ENCODE measurements at regions not wholly inside any gene's neighbourhood (a gene's known extent, or its start where the extent isn't known, plus 50 kb on each side); places are given as distances from the start of the nearest gene placed in this dataset.

DNA sequence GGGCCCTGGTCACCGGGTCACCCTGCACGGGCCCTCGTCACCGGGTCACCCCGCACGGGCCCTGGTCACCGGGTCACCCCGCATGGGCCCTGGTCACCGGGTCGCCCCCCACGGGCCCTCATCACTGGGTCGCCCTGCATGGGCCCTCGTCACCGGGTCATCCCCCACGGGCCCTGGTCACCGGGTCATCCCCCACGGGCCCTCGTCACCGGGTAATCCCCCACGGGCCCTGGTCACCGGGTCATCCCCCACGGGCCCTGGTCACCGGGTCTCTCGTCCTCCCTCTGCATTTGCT, 77.6 kb downstream of the RIPK4 start:
- DNase-seq (ENCODE audit: low spot score): no peak

DNA sequence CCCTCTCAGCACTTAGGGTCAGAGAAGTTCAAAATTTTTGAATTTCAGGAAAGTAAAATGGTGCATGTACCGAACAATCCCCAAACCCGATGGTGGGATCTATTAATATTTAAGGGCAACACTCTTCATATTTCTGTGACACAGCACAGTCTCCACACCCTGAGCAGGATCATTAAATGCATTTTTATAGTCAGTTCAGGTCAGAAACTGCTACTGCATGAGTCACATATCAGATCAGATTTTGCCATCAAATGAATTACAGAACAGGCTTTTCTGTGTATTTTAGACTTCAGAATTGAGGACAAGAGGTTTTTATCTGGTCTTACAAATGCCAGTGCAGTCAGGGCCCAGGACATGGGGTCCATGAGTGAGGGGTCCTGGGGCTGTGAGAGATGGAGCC, 79.2 kb downstream of the RIPK4 start:
- no peak for DNase-seq (ENCODE audit: low spot score)

DNA sequence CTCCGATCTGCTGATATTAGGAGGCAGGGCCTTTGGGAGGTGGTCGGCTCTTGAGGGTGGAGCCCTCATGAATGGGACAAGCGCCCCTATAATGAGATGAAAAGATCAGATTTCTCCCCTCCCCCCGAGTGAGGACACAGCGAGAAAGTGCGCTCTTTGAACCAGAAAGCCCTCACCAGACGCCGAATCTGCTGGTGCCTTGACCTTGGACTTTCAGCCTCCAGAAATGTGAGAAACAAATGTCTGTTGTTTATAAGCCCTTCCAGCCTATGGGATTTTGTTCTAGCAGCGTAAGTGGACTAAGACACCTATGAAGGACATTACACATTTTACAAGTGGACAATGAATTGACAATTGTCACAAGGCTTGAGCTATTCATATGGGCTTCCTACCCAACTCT, 80.2 kb downstream of the RIPK4 start:
- DNase-seq (ENCODE audit: low spot score): no peak

- no peak for DNase-seq (ENCODE audit: low spot score)
Observed at GRCh38 chr21:41685511-41686149, 81.2 kb downstream of the RIPK4 start.

GRCh38 chr21:41684381-41685245, 82.2 kb downstream of the RIPK4 start:
- DNase-seq (ENCODE audit: low spot score): peak; percentile 69

GRCh38 chr21:41683815-41684214, 83.0 kb downstream of the RIPK4 start:
- DNase-seq (ENCODE audit: low spot score): no peak

GRCh38 chr21:41682719-41683179, 84.1 kb downstream of the RIPK4 start:
- DNase-seq (ENCODE audit: low spot score): no peak

GRCh38 chr21:41681939-41682718, 84.7 kb downstream of the RIPK4 start:
- no peak for DNase-seq (ENCODE audit: low spot score)

- peak; percentile 72 for DNase-seq (ENCODE audit: low spot score)
Observed at GRCh38 chr21:41681348-41681801, 85.5 kb downstream of the RIPK4 start.

DNA sequence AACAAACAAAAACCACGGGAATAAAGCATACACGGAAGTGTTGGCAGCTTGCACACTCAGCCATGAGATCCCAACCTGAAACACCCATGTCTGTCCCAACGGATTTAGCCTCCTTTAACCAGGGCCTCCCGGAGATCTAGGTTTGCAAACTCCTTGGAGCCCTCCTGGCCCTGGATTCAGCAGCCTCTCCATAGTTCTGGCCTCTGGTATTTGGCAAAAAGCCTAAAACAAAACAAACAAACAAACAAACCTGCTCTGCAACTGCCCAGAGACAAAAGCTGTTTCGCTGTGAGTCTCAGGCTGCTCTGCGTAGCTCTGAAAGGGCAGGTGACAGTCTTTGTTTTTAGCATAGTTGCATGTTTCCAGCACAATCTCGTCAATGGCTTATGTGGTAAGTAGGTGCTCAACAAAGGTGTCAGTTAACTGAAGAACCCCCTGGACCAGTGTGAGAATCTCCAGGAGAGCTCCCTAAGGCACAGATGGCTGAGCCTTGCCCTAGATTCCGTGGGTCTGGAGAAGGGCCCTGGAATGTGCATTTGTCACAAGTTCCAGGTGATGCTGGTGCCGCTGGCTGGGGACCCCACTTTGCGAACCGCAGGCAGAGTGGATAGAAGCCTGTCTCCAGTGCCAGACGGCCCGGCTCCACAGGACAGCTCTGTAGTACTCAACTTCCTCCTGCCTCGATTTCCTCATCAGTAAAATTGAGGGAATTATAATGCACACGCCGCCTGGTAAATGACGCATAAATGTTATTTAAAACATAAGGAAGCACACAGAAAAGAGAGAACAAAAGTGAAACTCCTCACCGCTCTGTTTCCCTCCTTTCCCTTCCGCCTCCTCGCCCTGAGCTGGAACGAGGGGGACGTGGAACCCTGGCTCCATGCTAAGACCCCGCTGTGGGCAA, 86.2 kb downstream of the RIPK4 start:
- DNase-seq (ENCODE audit: low spot score): no peak

GRCh38 chr21:41678924-41679318, 87.9 kb downstream of the RIPK4 start:
- DNase-seq (ENCODE audit: low spot score): peak; percentile 95

- DNase-seq (ENCODE audit: low spot score): peak; percentile 77
Observed at GRCh38 chr21:41678016-41678923, 88.6 kb downstream of the RIPK4 start.

GRCh38 chr21:41677671-41678015, 89.2 kb downstream of the RIPK4 start:
- no peak for DNase-seq (ENCODE audit: low spot score)

DNA sequence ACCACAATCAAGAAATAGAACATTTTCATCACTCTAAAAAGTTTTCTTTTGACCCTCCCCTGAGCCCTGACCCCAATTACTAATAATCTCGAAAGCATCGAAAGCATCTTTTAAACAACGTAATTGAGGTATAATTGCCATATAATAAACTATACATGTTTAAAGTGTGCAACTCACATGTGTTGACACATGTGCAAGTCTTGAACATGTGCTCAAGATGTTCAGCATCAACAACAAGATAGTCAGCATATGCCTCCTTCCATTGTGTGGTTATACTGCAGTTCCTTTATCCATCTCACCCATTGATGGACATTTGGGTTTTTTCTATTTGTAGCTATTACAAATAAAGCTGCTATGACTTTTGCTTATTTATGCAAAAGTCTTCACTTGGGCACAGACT, 90.7 kb downstream of the RIPK4 start:
- no peak for DNase-seq (ENCODE audit: low spot score)

- no peak for DNase-seq (ENCODE audit: low spot score)
Observed at GRCh38 chr21:41675574-41675973, 91.3 kb downstream of the RIPK4 start.

DNA sequence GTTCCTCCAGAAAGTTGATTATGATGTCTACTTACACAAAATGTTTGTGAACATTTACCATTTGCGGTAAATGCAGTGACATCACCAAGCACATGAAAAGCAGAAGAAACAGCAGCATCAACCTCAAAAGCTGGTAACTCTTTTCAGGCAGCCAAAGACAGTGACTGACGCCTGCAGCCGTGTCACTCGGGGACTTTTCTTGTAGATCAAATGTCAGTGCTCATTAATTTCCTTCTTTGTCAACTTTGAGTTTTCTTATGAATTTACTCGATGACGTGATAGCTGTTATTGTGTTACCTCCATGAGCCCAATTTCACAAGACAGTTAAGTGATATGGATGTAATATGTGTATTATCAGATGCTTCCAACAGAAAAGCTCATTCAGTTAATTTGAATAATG, 92.5 kb downstream of the RIPK4 start:
- no peak for DNase-seq (ENCODE audit: low spot score)

- DNase-seq (ENCODE audit: low spot score): no peak
Observed at GRCh38 chr21:41673596-41674335, 93.1 kb downstream of the RIPK4 start.

- no peak for DNase-seq (ENCODE audit: low spot score)
Observed at GRCh38 chr21:41673071-41673470, 93.8 kb downstream of the RIPK4 start.

DNA sequence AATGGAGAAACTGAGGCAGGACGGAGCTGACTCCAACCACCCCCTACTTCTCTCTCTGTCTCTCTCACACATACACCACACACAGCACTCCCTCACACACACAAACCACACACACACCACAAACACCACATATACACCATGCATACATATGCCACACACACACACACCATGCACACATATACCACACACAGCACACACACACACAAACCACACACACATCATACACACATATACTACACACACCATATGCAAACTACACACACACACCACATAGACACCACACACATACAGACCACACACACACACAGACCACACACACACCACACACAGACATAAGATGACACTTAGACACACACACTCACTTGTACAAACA, 94.3 kb downstream of the RIPK4 start:
- no peak for DNase-seq (ENCODE audit: low spot score)
